ENCODE measurements at regions not wholly inside any gene's neighbourhood (a gene's known extent, or its start where the extent isn't known, plus 50 kb on each side); places are given as distances from the start of the nearest gene placed in this dataset.

- no peak for TF ChIP-seq EZH2 (IDR thresholded peaks at IDR 0.05; ENCODE audit: low read length, unreplicated experiment)
- TF ChIP-seq CTCF (conservative IDR thresholded peaks at IDR 0.05; ENCODE audit: low read depth, low read length): no peak
- TF ChIP-seq EZH2phosphoT487 (IDR thresholded peaks at IDR 0.05; ENCODE audit: borderline replicate concordance, low read length): no peak
Observed at GRCh38 chr7:25493805-25494366, 265.6 kb upstream of the NPVF start.

Measured in PC-3 (cell line).